HL-60 (cell line): ENCODE measurements at regions not wholly inside any gene's neighbourhood (a gene's known extent, or its start where the extent isn't known, plus 50 kb on each side); places are given as distances from the start of the nearest gene placed in this dataset.

Source experiments
- DNase-seq, 2 experiments: peaks; one replicate each; pipeline ENCODE4 v3.0.0-alpha.2; 2010 to 2020; ENCODE audit warnings: low read depth in 1 of 2, low spot score in 1 of 2
- H3K27ac ChIP-seq: fragments of 250-450 bp; sonication (Bioruptor Pico); replicated peaks from 2 replicates; pipeline ENCODE4 v1.5.1; 2020; ENCODE audit warnings: mild to moderate bottlenecking, moderate library complexity
- H3K27me3 ChIP-seq: fragments of 250-450 bp; sonication (Bioruptor Pico); 2 replicates; pipeline ENCODE4 v1.5.1; 2021; ENCODE audit warnings: mild to moderate bottlenecking, moderate library complexity; ENCODE audit not compliant: insufficient read depth, poor library complexity, severe bottlenecking
- H3K4me3 ChIP-seq: replicated peaks from 2 replicates; pipeline ENCODE4 v1.5.1; 2011; ENCODE audit warnings: mild to moderate bottlenecking, control low read depth, low read length; ENCODE audit not compliant: insufficient read depth
- CTCF ChIP-seq: IDR thresholded peaks from one replicate; pipeline ENCODE4 v1.5.1; 2011; ENCODE audit warnings: low read length, control low read depth, inconsistent platforms; ENCODE audit not compliant: insufficient read depth
- GABPA ChIP-seq: IDR thresholded peaks from 2 replicates; pipeline ENCODE4 v1.6.1; 2012; ENCODE audit warnings: low read depth
- POLR2AphosphoS5 ChIP-seq: IDR thresholded peaks from 2 replicates; pipeline ENCODE4 v1.6.1; 2012; ENCODE audit warnings: low read depth
- REST ChIP-seq: IDR thresholded peaks from 2 replicates; pipeline ENCODE4 v1.6.1; 2012; ENCODE audit warnings: low read depth; ENCODE audit not compliant: insufficient replicate concordance
- SPI1 ChIP-seq: IDR thresholded peaks from 2 replicates; pipeline ENCODE4 v1.6.1; 2012; ENCODE audit warnings: low read depth, mild to moderate bottlenecking, borderline replicate concordance

- DNase-seq: no peak
- Histone ChIP-seq H3K27me3 (no peaks in the 10 kb centered on the region), H3K27ac (no peak overlapping the region), H3K4me3 (no peak overlapping the region)
- TF ChIP-seq POLR2AphosphoS5: no peak
These were observed 429.0 kb upstream of the ZNF608 start for GRCh38 chr5:125175348-125176004.

GRCh38 chr5:125176005-125176390, 429.6 kb upstream of the ZNF608 start:
- no peaks in the 10 kb centered on the region for H3K27me3 ChIP-seq
- DNase-seq: no peak
- no peak overlapping the region for H3K4me3 ChIP-seq
- TF ChIP-seq SPI1 (no peak), GABPA (no peak), POLR2AphosphoS5 (no peak), REST (no peak), CTCF (no peak)
- no peak overlapping the region for H3K27ac ChIP-seq

GRCh38 chr5:125177340-125177739, 430.9 kb upstream of the ZNF608 start:
- no peak for TF ChIP-seq GABPA
- no peak for TF ChIP-seq CTCF
- no peak for TF ChIP-seq REST
- no peak for TF ChIP-seq POLR2AphosphoS5
- TF ChIP-seq SPI1: no peak
- Histone ChIP-seq H3K27me3 (no peaks in the 10 kb centered on the region), H3K27ac (no peak overlapping the region), H3K4me3 (no peak overlapping the region)
- DNase-seq: no peak

GRCh38 chr5:125179612-125180011, 433.2 kb upstream of the ZNF608 start:
- H3K27ac ChIP-seq: no peak overlapping the region
- TF ChIP-seq SPI1 (no peak), POLR2AphosphoS5 (no peak), REST (no peak), GABPA (no peak), CTCF (no peak)

More at GRCh38 chr5:125179612-125180011, 433.2 kb upstream of the ZNF608 start:
- H3K27me3 ChIP-seq: no peaks in the 10 kb centered on the region
- DNase-seq: no peak
- H3K4me3 ChIP-seq: no peak overlapping the region
